Adrenal gland (tissue), 9 donors: ENCODE measurements at regions not wholly inside any gene's neighbourhood (a gene's known extent, or its start where the extent isn't known, plus 50 kb on each side); places are given as distances from the start of the nearest gene placed in this dataset.

Experiments
- DNase-seq, 7 donors: peaks; one replicate each; pipeline ENCODE4 v3.0.0-alpha.2; 2019 to 2020
- H3K27ac ChIP-seq, 5 donors: fragments of 200-600 bp; sonication (generic) in 4 of 5; 1 replicate in 3 of 5; 2 replicates in 2 of 5; pipeline versions ENCODE4 v1.5.1 to v1.8.0; 2016 to 2020; ENCODE audit warnings: mild to moderate bottlenecking in 1 of 5
- H3K27me3 ChIP-seq: fragments of 200-600 bp; 2 replicates; pipeline ENCODE4 v1.8.0; 2021
- H3K36me3 ChIP-seq, 2 donors: fragments of 200-600 bp; replicated peaks in 1 of 2; 1 replicate in 1 of 2; 2 replicates in 1 of 2; pipeline versions ENCODE4 v1.5.1 to v1.8.0; 2018 to 2022
- H3K4me1 ChIP-seq, 2 donors: fragments of 200-600 bp; replicated peaks in 1 of 2; 1 replicate in 1 of 2; 2 replicates in 1 of 2; pipeline versions ENCODE4 v1.5.1 to v1.8.0; 2018 to 2021
- H3K4me3 ChIP-seq, 4 donors: fragments of 200-600 bp; sonication (generic) in 3 of 4; one replicate each; pipeline ENCODE4 v1.5.1; 2016 to 2018
- H3K9me3 ChIP-seq, 3 donors: fragments of 200-600 bp; sonication (generic) in 1 of 3; replicated peaks in 1 of 3; 1 replicate in 2 of 3; 2 replicates in 1 of 3; pipeline versions ENCODE4 v1.5.1 to v1.8.0; 2016 to 2021
- CTCF ChIP-seq, 6 experiments: fragments of 450-650 bp in 4 of 6; fragments of 200-600 bp in 2 of 6; sonication (generic) in 1 of 6; IDR thresholded peaks; 1 replicate in 5 of 6; 2 replicates in 1 of 6; pipeline versions ENCODE4 v1.5.1 to v1.8.0; 2016 to 2021; ENCODE audit warnings: antibody characterized with exemption in 6 of 6, mild to moderate bottlenecking in 2 of 6, moderate library complexity in 1 of 6
- POLR2A ChIP-seq, 2 donors: fragments of 450-650 bp; IDR thresholded peaks; one replicate each; pipeline ENCODE4 v1.6.1; 2017; ENCODE audit warnings: antibody characterized with exemption in 2 of 2, mild to moderate bottlenecking in 2 of 2, moderate library complexity in 1 of 2
- WGBS, 4 donors: extraction: QIAGEN DNeasy Blood & Tissue Kit in 2 of 4; methylation state at CpG; one replicate each; pipeline versions ENCODE4 v1.1.5 to v1.1.7; 2013 to 2017; 5-methylcytosine and 5-hydroxymethylcytosine counted together
- intact Hi-C, 2 donors: fragments of 100-400 bp; cut with DNase I; formaldehyde crosslinking; loops; one replicate each; pipeline versions ENCODE4 v1.14.1 to v1.15.0; 2022 to 2023
- donor health status: healthy with polysubstance abuse.
- donor health status: Bipolar disorder and iron deficiency.
- donor health status: DM: yes; HTN: yes; CAD: no.
- donor health status: DM: no; HTN: no; CAD: no.
- donor health status: DM: no; HTN: no; CAD: no.

- H3K27me3 ChIP-seq: no peaks in the 10 kb centered on the region
These were observed 56.1 kb upstream of the LRRC7 start for GRCh38 chr1:69511426-69512192.

GRCh38 chr1:69513601-69514000, 54.1 kb upstream of the LRRC7 start:
- TF ChIP-seq CTCF (IDR thresholded peaks at IDR 0.05) (no peak), POLR2A (IDR thresholded peaks at IDR 0.05) (no peak)
- Histone ChIP-seq H3K4me1 (no peaks in the 10 kb centered on the region), H3K36me3 (no peaks in the 10 kb centered on the region), H3K4me3 (no peak overlapping the region), H3K9me3 (no peaks in the 10 kb centered on the region), H3K27ac (no peak overlapping the region), H3K27me3 (no peaks in the 10 kb centered on the region)
- DNase-seq: no peak
- intact Hi-C loops: no loop called here

More at GRCh38 chr1:69511426-69512192, 56.1 kb upstream of the LRRC7 start:
- H3K4me3 ChIP-seq: no peak overlapping the region
- DNase-seq: no peak
- no peaks in the 10 kb centered on the region for H3K9me3 ChIP-seq
- no peak overlapping the region for H3K27ac ChIP-seq
- TF ChIP-seq POLR2A (IDR thresholded peaks at IDR 0.05) (no peak), CTCF (IDR thresholded peaks at IDR 0.05) (no peak)
- WGBS, 4 donors: 64 to 83% (median 78%) methylated on average over 1 of the region's 1 CpG
- intact Hi-C loops: no loop called here
- no peaks in the 10 kb centered on the region for H3K36me3 ChIP-seq
- no peaks in the 10 kb centered on the region for H3K4me1 ChIP-seq
